BLaER1 (cell line): ENCODE measurements at regions not wholly inside any gene's neighbourhood (a gene's known extent, or its start where the extent isn't known, plus 50 kb on each side); places are given as distances from the start of the nearest gene placed in this dataset.
"Not testable (repeated sequence)": the region's sequence is repeated elsewhere in the genome, so short reads cannot be mapped to it uniquely, and the experiment has no call there.

Experiments used
- H3K27ac ChIP-seq: shearing (Covaris generic); formaldehyde crosslinking; 2 replicates; pipeline ENCODE4 v1.8.1; 2022
- H3K27me3 ChIP-seq: shearing (Covaris generic); formaldehyde crosslinking; 2 replicates; pipeline ENCODE4 v1.8.1; 2022
- H3K36me3 ChIP-seq: shearing (Covaris generic); formaldehyde crosslinking; 2 replicates; pipeline ENCODE4 v1.8.1; 2022
- H3K4me1 ChIP-seq: shearing (Covaris generic); formaldehyde crosslinking; 2 replicates; pipeline ENCODE4 v1.8.1; 2022
- H3K4me2 ChIP-seq: shearing (Covaris generic); formaldehyde crosslinking; 2 replicates; pipeline ENCODE4 v1.8.1; 2022
- H3K4me3 ChIP-seq: shearing (Covaris generic); formaldehyde crosslinking; 2 replicates; pipeline ENCODE4 v1.8.1; 2022
- H3K9ac ChIP-seq: shearing (Covaris generic); formaldehyde crosslinking; 2 replicates; pipeline ENCODE4 v1.8.1; 2022
- H3K9me3 ChIP-seq: shearing (Covaris generic); formaldehyde crosslinking; 2 replicates; pipeline ENCODE4 v1.8.1; 2022
- H4K20me1 ChIP-seq: shearing (Covaris generic); formaldehyde crosslinking; 2 replicates; pipeline ENCODE4 v1.8.1; 2022
- Cebpa-rat ChIP-seq: shearing (Covaris generic); IDR thresholded peaks from 2 replicates; pipeline ENCODE4 v1.8.1; 2022

DNA sequence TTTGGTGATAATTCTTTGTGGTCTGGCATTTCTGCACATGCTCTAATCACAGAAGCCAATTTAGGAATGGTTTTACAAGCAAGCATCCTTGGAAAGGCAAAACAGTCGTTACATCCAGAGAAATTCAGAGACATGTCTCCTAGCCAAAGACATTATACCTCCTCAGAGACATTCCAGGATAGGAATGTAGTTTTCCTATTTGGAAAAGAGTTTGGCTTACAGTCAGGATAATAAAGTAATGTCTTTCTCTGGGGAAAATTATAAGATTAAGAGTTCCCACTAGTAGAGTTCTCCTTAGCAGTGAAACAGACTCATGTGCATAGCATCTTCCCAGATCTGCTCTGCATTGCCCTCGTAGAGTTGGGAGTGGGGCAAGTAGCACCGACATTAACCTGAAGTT lies 753.6 kb upstream of the TMEFF2 start:
- H3K27me3 ChIP-seq, result no peaks in the 10 kb centered on the region
- TF ChIP-seq Cebpa-rat, result no peak
- no peaks in the 10 kb centered on the region for H3K4me1 ChIP-seq
- no peak overlapping the region for H3K27ac ChIP-seq
- H3K9me3 ChIP-seq, result no peaks in the 10 kb centered on the region
- H3K9ac ChIP-seq, result no peak overlapping the region
- H3K4me2 ChIP-seq, result no peak overlapping the region
- no peaks in the 10 kb centered on the region for H3K36me3 ChIP-seq
- no peaks in the 10 kb centered on the region for H4K20me1 ChIP-seq
- H3K4me3 ChIP-seq, result no peak overlapping the region

DNA sequence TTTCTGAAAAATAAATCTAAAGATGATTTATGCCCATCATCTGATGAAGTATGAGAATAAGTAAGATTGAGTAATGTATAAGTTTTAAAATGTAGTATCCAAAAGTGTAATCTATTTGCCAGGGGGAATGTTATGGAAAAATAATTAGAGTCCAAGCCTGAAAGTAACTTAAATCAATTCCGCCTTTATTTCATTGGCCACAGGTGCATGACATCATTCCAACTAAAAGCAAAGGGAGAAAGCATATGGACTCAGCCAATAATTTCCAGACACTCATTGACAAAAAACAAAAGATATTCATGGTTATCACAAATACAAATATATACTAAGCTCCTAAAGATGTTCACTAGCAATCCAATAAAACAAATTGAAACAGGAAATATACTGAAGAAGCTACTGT lies 752.6 kb upstream of the TMEFF2 start:
- no peak overlapping the region for H3K4me3 ChIP-seq
- no peak overlapping the region for H3K9ac ChIP-seq
- H3K27me3 ChIP-seq, result no peaks in the 10 kb centered on the region
- TF ChIP-seq Cebpa-rat, result no peak
- no peak overlapping the region for H3K27ac ChIP-seq
- no peaks in the 10 kb centered on the region for H3K36me3 ChIP-seq
- H4K20me1 ChIP-seq, result no peaks in the 10 kb centered on the region
- no peak overlapping the region for H3K4me2 ChIP-seq
- H3K9me3 ChIP-seq, result no peaks in the 10 kb centered on the region
- no peaks in the 10 kb centered on the region for H3K4me1 ChIP-seq

DNA sequence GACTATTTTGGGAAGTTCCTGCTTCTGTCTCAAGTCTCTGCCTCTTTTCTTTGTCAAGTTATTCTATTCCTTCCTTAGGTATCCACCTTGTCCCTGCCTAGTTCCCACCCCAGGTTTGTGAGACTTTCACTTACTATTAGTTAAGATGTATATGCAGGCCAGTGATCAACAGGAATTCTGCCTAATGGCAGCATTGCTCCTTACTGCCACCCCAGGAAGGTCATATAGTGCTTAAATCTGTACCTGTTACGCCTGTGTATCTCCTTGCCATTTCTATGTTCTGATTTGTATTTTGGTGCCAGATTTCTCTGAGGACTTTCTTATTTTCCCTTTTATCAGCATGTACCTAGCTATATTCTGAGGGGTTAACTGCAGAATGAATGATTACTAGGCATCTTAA lies 746.0 kb upstream of the TMEFF2 start:
- no peak overlapping the region for H3K4me2 ChIP-seq
- H3K4me3 ChIP-seq, result no peak overlapping the region
- no peak for TF ChIP-seq Cebpa-rat
- H3K36me3 ChIP-seq, result no peaks in the 10 kb centered on the region
- no peaks in the 10 kb centered on the region for H3K27me3 ChIP-seq
- no peaks in the 10 kb centered on the region for H3K9me3 ChIP-seq
- no peak overlapping the region for H3K27ac ChIP-seq
- no peaks in the 10 kb centered on the region for H4K20me1 ChIP-seq
- no peak overlapping the region for H3K9ac ChIP-seq
- H3K4me1 ChIP-seq, result no peaks in the 10 kb centered on the region

DNA sequence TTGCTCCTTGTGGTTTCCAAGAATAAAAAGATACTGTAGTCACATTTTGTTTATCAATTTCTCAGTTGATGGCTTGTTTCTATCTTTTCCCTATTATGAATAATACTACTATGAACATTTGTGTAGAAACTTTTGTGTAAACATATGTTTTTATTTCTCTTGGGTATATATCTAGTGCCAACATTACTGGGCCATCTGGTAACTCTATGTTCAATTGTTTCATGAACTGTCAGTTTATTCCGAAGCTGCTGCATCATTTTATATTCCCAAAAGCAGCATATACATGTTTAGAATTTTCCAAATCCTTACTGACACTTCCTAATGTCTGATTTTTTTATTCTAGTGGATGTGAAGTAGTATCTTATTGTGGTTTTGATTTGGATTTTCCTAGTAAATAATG lies 737.6 kb upstream of the TMEFF2 start:
- Histone ChIP-seq H3K4me1 (peaks cover 5% of the 10 kb centered on the region; the same call in 1 of the 2 replicates), H3K27me3 (no peaks in the 10 kb centered on the region), H3K9ac (no peak overlapping the region), H3K4me3 (no peak overlapping the region), H3K36me3 (no peaks in the 10 kb centered on the region), H3K27ac (no peak overlapping the region), H4K20me1 (no peaks in the 10 kb centered on the region), H3K4me2 (no peak overlapping the region), H3K9me3 (no peaks in the 10 kb centered on the region)
- TF ChIP-seq Cebpa-rat, result no peak

DNA sequence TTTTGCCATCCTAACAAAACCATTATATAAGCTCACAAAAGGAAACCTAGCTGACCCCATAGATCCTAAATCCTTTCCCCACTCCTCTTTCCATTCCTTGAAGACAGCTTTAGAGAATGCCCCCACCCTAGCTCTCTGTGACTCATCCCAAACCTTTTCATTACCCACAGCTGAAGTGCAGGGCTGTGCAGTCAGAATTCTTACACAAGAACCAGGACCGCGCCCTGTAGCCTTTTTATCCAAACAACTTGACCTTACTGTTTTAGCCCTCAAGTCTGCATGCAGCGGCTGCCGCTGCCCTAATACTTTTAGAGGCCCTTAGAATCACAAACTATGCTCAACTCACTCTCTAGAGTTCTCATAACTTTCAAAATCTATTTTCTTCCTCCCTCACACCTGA lies 726.9 kb upstream of the TMEFF2 start:
- H4K20me1 ChIP-seq, H3K4me2 ChIP-seq, H3K27me3 ChIP-seq, H3K4me3 ChIP-seq, H3K27ac ChIP-seq, H3K9me3 ChIP-seq, H3K9ac ChIP-seq, H3K36me3 ChIP-seq, H3K4me1 ChIP-seq: not testable (repeated sequence)

DNA sequence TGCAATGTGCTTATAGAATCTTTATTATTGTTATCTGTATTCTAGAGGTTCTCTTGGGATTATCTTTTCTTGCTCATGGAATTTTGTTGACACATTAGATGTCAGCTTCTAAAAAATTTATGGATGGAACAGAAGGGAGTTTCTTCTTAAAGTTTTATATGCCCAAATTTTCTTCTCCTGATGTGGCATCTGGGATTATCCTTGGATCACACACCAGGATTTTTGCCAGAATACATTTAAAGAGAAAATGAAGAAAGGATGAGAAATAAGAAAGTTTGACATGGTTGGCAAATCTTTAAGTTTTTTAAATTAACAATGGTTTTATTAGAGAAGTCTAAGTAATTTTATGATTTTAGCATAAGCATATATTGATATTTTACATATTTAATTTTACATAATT lies 706.7 kb upstream of the TMEFF2 start:
- H3K4me2 ChIP-seq, result no peak overlapping the region
- no peaks in the 10 kb centered on the region for H3K36me3 ChIP-seq
- no peaks in the 10 kb centered on the region for H3K27me3 ChIP-seq
- no peaks in the 10 kb centered on the region for H4K20me1 ChIP-seq
- H3K9me3 ChIP-seq, result no peaks in the 10 kb centered on the region
- no peak overlapping the region for H3K9ac ChIP-seq
- no peak overlapping the region for H3K4me3 ChIP-seq
- H3K4me1 ChIP-seq, result no peaks in the 10 kb centered on the region
- no peak overlapping the region for H3K27ac ChIP-seq
- TF ChIP-seq Cebpa-rat, result no peak

DNA sequence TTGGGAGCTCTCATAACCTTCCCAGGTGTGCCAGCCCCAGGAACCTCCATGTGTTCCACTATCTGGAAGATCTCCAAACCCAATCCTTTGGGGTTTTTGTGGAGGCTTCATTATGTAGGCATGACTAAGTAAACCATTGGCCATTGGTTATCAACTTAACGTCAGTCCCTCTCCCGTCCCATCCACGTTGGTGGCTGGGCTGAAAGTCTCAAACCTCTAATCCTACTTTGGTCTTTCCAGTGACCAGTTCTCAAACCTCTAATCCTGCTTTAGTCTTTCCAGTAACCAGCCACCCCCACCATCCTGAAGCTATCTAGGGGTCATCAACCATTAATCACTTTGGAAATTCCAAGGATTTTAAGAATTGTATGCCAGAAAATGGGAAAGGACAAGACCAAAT lies 704.7 kb upstream of the TMEFF2 start:
- H3K9me3 ChIP-seq, result no peaks in the 10 kb centered on the region
- H3K27ac ChIP-seq, result no peak overlapping the region
- H3K36me3 ChIP-seq, result no peaks in the 10 kb centered on the region
- no peak overlapping the region for H3K4me2 ChIP-seq
- no peaks in the 10 kb centered on the region for H3K27me3 ChIP-seq
- no peaks in the 10 kb centered on the region for H4K20me1 ChIP-seq
- H3K4me3 ChIP-seq, result no peak overlapping the region
- no peaks in the 10 kb centered on the region for H3K4me1 ChIP-seq
- no peak overlapping the region for H3K9ac ChIP-seq
- TF ChIP-seq Cebpa-rat, result no peak

DNA sequence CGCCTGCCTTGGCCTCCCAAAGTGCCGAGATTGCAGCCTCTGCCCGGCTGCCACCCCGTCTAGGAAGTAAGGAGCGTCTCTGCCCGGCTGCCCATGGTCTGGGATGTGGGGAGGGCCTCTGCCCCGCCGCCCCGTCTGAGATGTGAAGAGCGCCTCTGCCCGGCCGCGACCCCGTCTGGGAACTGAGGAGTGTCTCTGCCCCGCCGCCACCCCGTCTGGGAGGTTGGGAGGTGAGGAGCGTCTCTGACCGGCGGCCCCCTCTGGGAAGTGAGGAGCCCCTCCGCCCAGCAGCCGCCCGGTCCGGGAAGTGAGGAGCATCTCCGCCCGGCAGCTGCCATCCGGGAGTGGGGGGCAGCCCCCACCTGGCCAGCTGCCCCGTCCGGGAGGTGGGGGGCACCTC lies 699.2 kb upstream of the TMEFF2 start:
- H3K4me1 ChIP-seq, H3K4me2 ChIP-seq, H3K4me3 ChIP-seq, H3K27ac ChIP-seq, H4K20me1 ChIP-seq, H3K9ac ChIP-seq, H3K9me3 ChIP-seq, H3K36me3 ChIP-seq, H3K27me3 ChIP-seq: not testable (repeated sequence)

DNA sequence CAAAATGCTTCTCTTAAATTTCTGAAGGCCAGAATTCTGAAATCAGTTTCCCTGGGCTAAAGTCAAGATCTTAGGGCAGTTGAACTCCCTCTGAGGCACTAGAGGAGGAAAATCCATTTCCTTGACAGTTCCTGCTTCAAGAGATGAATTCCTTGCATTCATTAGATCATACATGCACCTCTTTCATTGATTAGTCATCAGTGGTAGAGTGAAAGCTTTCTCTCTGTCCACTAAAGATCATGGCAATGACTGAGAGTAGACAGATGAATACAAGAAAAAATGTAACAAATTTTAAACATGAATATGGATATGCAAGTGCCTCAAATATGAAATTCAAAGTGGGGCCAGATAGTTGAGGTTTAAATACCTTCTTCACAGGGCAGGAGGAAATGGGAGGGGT lies 693.4 kb upstream of the TMEFF2 start:
- H4K20me1 ChIP-seq, result no peaks in the 10 kb centered on the region
- no peaks in the 10 kb centered on the region for H3K27me3 ChIP-seq
- H3K36me3 ChIP-seq, result no peaks in the 10 kb centered on the region
- no peak overlapping the region for H3K4me3 ChIP-seq
- H3K9me3 ChIP-seq, result no peaks in the 10 kb centered on the region
- no peak overlapping the region for H3K4me2 ChIP-seq
- no peak overlapping the region for H3K9ac ChIP-seq
- H3K4me1 ChIP-seq, result no peaks in the 10 kb centered on the region
- TF ChIP-seq Cebpa-rat, result no peak
- H3K27ac ChIP-seq, result no peak overlapping the region

DNA sequence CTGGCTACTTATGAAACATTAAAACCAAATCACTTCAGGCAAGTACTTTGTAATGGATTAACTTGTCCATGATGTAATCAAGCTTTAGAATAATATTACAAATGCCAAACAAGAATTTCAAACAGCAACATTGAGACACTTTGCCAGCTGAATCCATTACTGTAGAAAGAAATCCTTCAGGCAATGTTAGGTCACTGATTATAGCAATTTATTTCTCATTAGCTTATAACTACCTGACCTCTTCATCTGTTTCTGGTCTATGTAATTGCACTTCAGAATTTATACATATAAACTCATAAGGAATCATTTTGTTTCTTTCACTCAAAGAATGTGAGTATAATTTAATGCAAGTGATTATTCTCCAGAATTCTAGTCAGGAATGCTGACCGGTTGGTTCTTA lies 692.6 kb upstream of the TMEFF2 start:
- Histone ChIP-seq H3K36me3 (no peaks in the 10 kb centered on the region), H3K9me3 (no peaks in the 10 kb centered on the region), H3K4me1 (no peaks in the 10 kb centered on the region), H4K20me1 (no peaks in the 10 kb centered on the region), H3K27ac (no peak overlapping the region), H3K9ac (no peak overlapping the region), H3K27me3 (no peaks in the 10 kb centered on the region), H3K4me3 (no peak overlapping the region), H3K4me2 (no peak overlapping the region)
- TF ChIP-seq Cebpa-rat, result no peak

DNA sequence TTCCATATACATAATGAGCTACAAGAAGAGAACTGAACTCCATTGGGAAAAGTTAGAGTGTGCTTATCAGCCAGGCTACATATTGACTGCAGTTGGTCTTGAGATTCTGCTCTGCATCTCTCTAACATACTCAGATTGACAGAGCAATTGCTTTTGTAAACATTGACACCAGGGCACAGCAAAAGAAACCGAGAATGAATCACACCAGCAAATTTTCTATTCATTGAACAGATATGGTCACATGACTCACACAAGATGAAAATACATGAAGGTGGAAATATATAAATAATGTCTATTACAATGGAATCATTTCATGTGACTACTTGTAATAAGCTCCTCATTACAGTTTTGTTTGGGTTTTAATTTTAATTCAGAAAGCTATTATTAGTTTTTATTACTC lies 691.9 kb upstream of the TMEFF2 start:
- no peaks in the 10 kb centered on the region for H3K27me3 ChIP-seq
- TF ChIP-seq Cebpa-rat, result no peak
- H3K9ac ChIP-seq, result no peak overlapping the region
- no peaks in the 10 kb centered on the region for H4K20me1 ChIP-seq
- no peaks in the 10 kb centered on the region for H3K9me3 ChIP-seq
- H3K27ac ChIP-seq, result no peak overlapping the region
- no peaks in the 10 kb centered on the region for H3K36me3 ChIP-seq
- no peaks in the 10 kb centered on the region for H3K4me1 ChIP-seq
- H3K4me3 ChIP-seq, result no peak overlapping the region
- no peak overlapping the region for H3K4me2 ChIP-seq
